GM18868 (cell line): ENCODE measurements at regions not wholly inside any gene's neighbourhood (a gene's known extent, or its start where the extent isn't known, plus 50 kb on each side); places are given as distances from the start of the nearest gene placed in this dataset.
A peak's percentile ranks its signal among the peaks of the same experiment; 100 is the strongest.
"Not testable (repeated sequence)": the region's sequence is repeated elsewhere in the genome, so short reads cannot be mapped to it uniquely, and the experiment has no call there.

Experiments
- ATAC-seq: cut with Tn5 transposase; IDR thresholded peaks from one replicate; pipeline ENCODE4 v1.9.1; 2021; ENCODE audit warnings: mild to moderate bottlenecking, moderate library complexity; ENCODE audit not compliant: unreplicated experiment

GRCh38 chr2:138066139-138066806, 102.0 kb downstream of the HNMT start:
- no peak for ATAC-seq

- ATAC-seq = no peak
These were observed 102.6 kb downstream of the HNMT start for GRCh38 chr2:138066841-138067240.

GRCh38 chr2:138068669-138069068, 104.4 kb downstream of the HNMT start:
- ATAC-seq = not testable (repeated sequence)

- not testable (repeated sequence) for ATAC-seq
These were observed 106.9 kb downstream of the HNMT start for GRCh38 chr2:138071042-138071719.

- no peak for ATAC-seq
These were observed 107.7 kb downstream of the HNMT start for GRCh38 chr2:138071720-138072719.

GRCh38 chr2:138078153-138078552, 113.9 kb downstream of the HNMT start:
- no peak for ATAC-seq

GRCh38 chr2:138079976-138080375, 115.7 kb downstream of the HNMT start:
- no peak for ATAC-seq

GRCh38 chr2:138081225-138082073, 117.2 kb downstream of the HNMT start:
- no peak for ATAC-seq

- no peak for ATAC-seq
These were observed 119.9 kb downstream of the HNMT start for GRCh38 chr2:138084206-138084605.

- ATAC-seq = not testable (repeated sequence)
These were observed 121.2 kb downstream of the HNMT start for GRCh38 chr2:138085441-138085840.

- no peak for ATAC-seq
These were observed 122.3 kb downstream of the HNMT start for GRCh38 chr2:138086576-138086975.

GRCh38 chr2:138087751-138088593, 123.7 kb downstream of the HNMT start:
- no peak for ATAC-seq

GRCh38 chr2:138090330-138090729, 126.1 kb downstream of the HNMT start:
- peak; percentile 91 for ATAC-seq

- ATAC-seq = no peak
These were observed 129.2 kb downstream of the HNMT start for GRCh38 chr2:138093455-138093854.

GRCh38 chr2:138094031-138094430, 129.8 kb downstream of the HNMT start:
- ATAC-seq = no peak

GRCh38 chr2:138095336-138095735, 131.1 kb downstream of the HNMT start:
- no peak for ATAC-seq

- not testable (repeated sequence) for ATAC-seq
These were observed 135.0 kb downstream of the HNMT start for GRCh38 chr2:138099288-138099687.

GRCh38 chr2:138101718-138102117, 137.4 kb downstream of the HNMT start:
- no peak for ATAC-seq

- ATAC-seq = no peak
These were observed 138.4 kb downstream of the HNMT start for GRCh38 chr2:138102664-138103063.

GRCh38 chr2:138103156-138103555, 138.9 kb downstream of the HNMT start:
- ATAC-seq = no peak
